ENCODE measurements at regions not wholly inside any gene's neighbourhood (a gene's known extent, or its start where the extent isn't known, plus 50 kb on each side); places are given as distances from the start of the nearest gene placed in this dataset.

GRCh38 chr3:87120881-87121280 lies 106.2 kb upstream of the CHMP2B start:
- TF ChIP-seq CTCF (IDR thresholded peaks at IDR 0.05; ENCODE audit: low read depth, low read length, missing input control): no peak
- no peak for TF ChIP-seq RAD21 (IDR thresholded peaks at IDR 0.05)
- no peak for TF ChIP-seq FOXA1 (IDR thresholded peaks at IDR 0.05)
- no peak for TF ChIP-seq REST (IDR thresholded peaks at IDR 0.05)
- TF ChIP-seq EGR1 (IDR thresholded peaks at IDR 0.05; ENCODE audit: low read depth in 2 of 2): no peak
- TF ChIP-seq JUND (IDR thresholded peaks at IDR 0.05): no peak
- TF ChIP-seq TAF1 (conservative IDR thresholded peaks at IDR 0.05): no peak
- no peak for TF ChIP-seq YY1 (IDR thresholded peaks at IDR 0.05)
- TF ChIP-seq MAX (IDR thresholded peaks at IDR 0.05): no peak
